CD4-positive, alpha-beta T cell (primary cell): ENCODE measurements at regions not wholly inside any gene's neighbourhood (a gene's known extent, or its start where the extent isn't known, plus 50 kb on each side); places are given as distances from the start of the nearest gene placed in this dataset.

Experiments used
- ATAC-seq: fragments of 200-7000 bp; cut with Tn5 transposase; one replicate; pipeline ENCODE4 v1.10.0; 2022; ENCODE audit warnings: mild to moderate bottlenecking; ENCODE audit not compliant: poor library complexity
- CTCF ChIA-PET: fragments of 350-600 bp; sonication (Branson Sonifier 250); formaldehyde crosslinking; loops from one replicate; lab custom pipeline; 2021; ENCODE audit warnings: antibody characterized with exemption, inconsistent platforms; lab: Charles Lee
- POLR2A ChIA-PET: fragments of 350-600 bp; sonication (Branson Sonifier 250); formaldehyde crosslinking; loops from one replicate; lab custom pipeline; 2021; ENCODE audit warnings: antibody characterized with exemption, inconsistent platforms; lab: Charles Lee
- DNase-seq, 14 experiments: peaks; one replicate each; pipeline ENCODE4 v3.0.0-alpha.2; 2013 to 2020; ENCODE audit warnings: mixed read lengths in 2 of 14
- H3K27ac ChIP-seq, 2 donors: one replicate each; pipeline versions ENCODE4 v1.5.1 to v1.7.0; 2013; ENCODE audit warnings: low read length in 2 of 2, low read depth in 1 of 2, mild to moderate bottlenecking in 1 of 2
- H3K27me3 ChIP-seq, 2 experiments: 1 replicate in 1 of 2; 2 replicates in 1 of 2; pipeline versions ENCODE4 v1.6.1 to v1.7.0; 2013; ENCODE audit warnings: low read length in 2 of 2, control low read depth in 1 of 2, mild to moderate bottlenecking in 1 of 2, moderate library complexity in 1 of 2; ENCODE audit not compliant: insufficient read depth in 2 of 2, control insufficient read depth in 1 of 2
- H3K36me3 ChIP-seq: one replicate; pipeline ENCODE4 v1.6.1; 2013; ENCODE audit warnings: low read length, control low read depth; ENCODE audit not compliant: insufficient read depth
- H3K4me1 ChIP-seq: one replicate; pipeline ENCODE4 v1.6.1; 2013; ENCODE audit warnings: low read length, control low read depth; ENCODE audit not compliant: insufficient read depth
- H3K4me3 ChIP-seq: one replicate; pipeline ENCODE4 v1.5.1; 2013; ENCODE audit warnings: mild to moderate bottlenecking, low read length, moderate library complexity
- H3K9me3 ChIP-seq, 2 experiments: 1 replicate in 1 of 2; 2 replicates in 1 of 2; pipeline versions ENCODE4 v1.6.1 to v1.7.0; 2013; ENCODE audit warnings: low read length in 2 of 2, mild to moderate bottlenecking in 2 of 2, control low read depth in 1 of 2, moderate library complexity in 1 of 2; ENCODE audit not compliant: control insufficient read depth in 1 of 2, insufficient read depth in 1 of 2
- H3K27ac Mint-ChIP-seq: one replicate; pipeline ENCODE4 v1.8.0; 2020; ENCODE audit warnings: mixed read lengths
- H3K27me3 Mint-ChIP-seq: one replicate; pipeline ENCODE4 v1.8.0; 2021; ENCODE audit warnings: mixed read lengths
- H3K36me3 Mint-ChIP-seq: one replicate; pipeline ENCODE4 v1.8.0; 2021; ENCODE audit warnings: low read depth, mixed read lengths
- H3K4me1 Mint-ChIP-seq: one replicate; pipeline ENCODE4 v1.8.0; 2021; ENCODE audit warnings: low read depth, mixed read lengths
- H3K4me3 Mint-ChIP-seq: one replicate; pipeline ENCODE4 v1.8.0; 2020; ENCODE audit warnings: mild to moderate bottlenecking, mixed read lengths
- H3K9me3 Mint-ChIP-seq: one replicate; pipeline ENCODE4 v1.8.0; 2020; ENCODE audit warnings: mixed read lengths
- CTCF ChIP-seq: fragments of 200-600 bp; IDR thresholded peaks from one replicate; pipeline ENCODE4 v1.8.0; 2022; ENCODE audit warnings: antibody characterized with exemption, mild to moderate bottlenecking
- intact Hi-C, 2 experiments: fragments of 100-400 bp; cut with DNase I in 1 of 2; cut with micrococcal nuclease in 1 of 2; formaldehyde crosslinking; loops; one replicate each; pipeline versions ENCODE4 v1.15.1 to v1.9.0; 2023 to 2025; cut with DNase I, micrococcal nuclease

GRCh38 chr4:144456196-144456595, 189.8 kb upstream of the HHIP start:
- no peak for DNase-seq
- Histone ChIP-seq H3K27ac (no peak overlapping the region), H3K4me3 (no peak overlapping the region), H3K9me3 (no peaks in the 10 kb centered on the region), H3K27me3 (no peaks in the 10 kb centered on the region), H3K4me1 (no peaks in the 10 kb centered on the region), H3K36me3 (no peaks in the 10 kb centered on the region)
- POLR2A ChIA-PET = no interaction called here
- Mint-ChIP-seq H3K9me3 (no peaks in the 10 kb centered on the region), H3K27me3 (peaks cover 9% of the 10 kb centered on the region), H3K36me3 (no peaks in the 10 kb centered on the region), H3K4me3 (no peak overlapping the region), H3K27ac (no peak overlapping the region), H3K4me1 (no peaks in the 10 kb centered on the region)
- TF ChIP-seq CTCF = no peak
- CTCF ChIA-PET = no interaction called here
- no peak for ATAC-seq
- intact Hi-C loops = no loop called here

GRCh38 chr4:144461906-144462305, 184.1 kb upstream of the HHIP start:
- H3K27ac ChIP-seq = no peak overlapping the region
- H3K27me3 ChIP-seq = no peaks in the 10 kb centered on the region
- Mint-ChIP-seq H3K27me3 (peaks cover 9% of the 10 kb centered on the region), H3K36me3 (no peaks in the 10 kb centered on the region), H3K9me3 (no peaks in the 10 kb centered on the region), H3K4me3 (no peak overlapping the region), H3K4me1 (no peaks in the 10 kb centered on the region), H3K27ac (no peak overlapping the region)
- ChIA-PET POLR2A (interaction anchor here (1.2 kb wide), 1 partner anchor 10 kb away, joined by 4 read pairs; no protein-coding TSS in a partner anchor), CTCF (no interaction called here)
- no peaks in the 10 kb centered on the region for H3K9me3 ChIP-seq
- intact Hi-C loops = no loop called here
- ATAC-seq (no peak), DNase-seq (no peak)
- H3K4me1 ChIP-seq = no peaks in the 10 kb centered on the region
- TF ChIP-seq CTCF = no peak
- no peaks in the 10 kb centered on the region for H3K36me3 ChIP-seq
- no peak overlapping the region for H3K4me3 ChIP-seq

GRCh38 chr4:144463236-144463635, 182.7 kb upstream of the HHIP start:
- ATAC-seq = no peak
- Histone ChIP-seq H3K4me3 (no peak overlapping the region), H3K4me1 (no peaks in the 10 kb centered on the region), H3K36me3 (no peaks in the 10 kb centered on the region), H3K27ac (no peak overlapping the region), H3K27me3 (no peaks in the 10 kb centered on the region), H3K9me3 (no peaks in the 10 kb centered on the region)
- intact Hi-C loops = no loop called here
- ChIA-PET POLR2A (interaction anchor here (1.2 kb wide), 1 partner anchor 11 kb away, joined by 4 read pairs; no protein-coding TSS in a partner anchor), CTCF (no interaction called here)
- no peak for TF ChIP-seq CTCF
- no peaks in the 10 kb centered on the region for H3K4me1 Mint-ChIP-seq
- H3K9me3 Mint-ChIP-seq = no peaks in the 10 kb centered on the region
- H3K36me3 Mint-ChIP-seq = no peaks in the 10 kb centered on the region
- H3K27me3 Mint-ChIP-seq = peaks cover 3% of the 10 kb centered on the region
- no peak overlapping the region for H3K27ac Mint-ChIP-seq
- DNase-seq = no peak
- H3K4me3 Mint-ChIP-seq = no peak overlapping the region
